ENCODE measurements at regions not wholly inside any gene's neighbourhood (a gene's known extent, or its start where the extent isn't known, plus 50 kb on each side); places are given as distances from the start of the nearest gene placed in this dataset.

GRCh38 chr17:70922268-70922667 lies 752.9 kb downstream of the KCNJ2 start:
- H2BK5ac ChIP-seq (ENCODE audit: low read depth, low read length, poor library complexity): no peak overlapping the region
- H2BK120ac ChIP-seq (ENCODE audit: insufficient read depth, low read length, poor library complexity): no peak overlapping the region
- no peak overlapping the region for H4K91ac ChIP-seq (ENCODE audit: low read depth, low read length)
- no peak overlapping the region for H2AFZ ChIP-seq (ENCODE audit: insufficient read depth, low read length, poor library complexity)
- H3K9ac ChIP-seq (ENCODE audit: low read length): no peak overlapping the region
- no peak overlapping the region for H3K14ac ChIP-seq (ENCODE audit: low read length)
- no peak overlapping the region for H4K12ac ChIP-seq (ENCODE audit: low read depth, low read length)
- no peaks in the 10 kb centered on the region for H3K27me3 ChIP-seq (ENCODE audit: insufficient read depth, low read length)
- H3K79me2 ChIP-seq (ENCODE audit: control insufficient read depth, insufficient read depth, low read length, poor library complexity): no peaks in the 10 kb centered on the region
- H3K18ac ChIP-seq (ENCODE audit: low read length): no peak overlapping the region
- H3K23ac ChIP-seq (ENCODE audit: low read length): no peak overlapping the region
- no peaks in the 10 kb centered on the region for H3K4me1 ChIP-seq (ENCODE audit: control insufficient read depth in 1 of 2, insufficient read depth in 2 of 2, low read length in 2 of 2)
- no peak overlapping the region for H3K4ac ChIP-seq (ENCODE audit: low read depth, low read length)
- no peak overlapping the region for H3K27ac ChIP-seq (ENCODE audit: low read depth, low read length)
- no peak overlapping the region for H3K4me2 ChIP-seq (ENCODE audit: low read length)
- peaks cover 6% of the 10 kb centered on the region for H3K9me3 ChIP-seq (ENCODE audit: insufficient read depth, low read depth, low read length)
- no CpG with 5 or more reads among the region's 2 CpGs for WGBS (ENCODE audit: extremely low coverage, insufficient coverage, insufficient read length)
- no peak for DNase-seq
- H2AK5ac ChIP-seq (ENCODE audit: low read length): no peak overlapping the region
- no peak overlapping the region for H3K4me3 ChIP-seq (ENCODE audit: low read depth, low read length)
- H4K8ac ChIP-seq (ENCODE audit: low read depth, low read length): no peak overlapping the region
- no peak overlapping the region for H2BK12ac ChIP-seq (ENCODE audit: low read length)
- no peaks in the 10 kb centered on the region for H3K36me3 ChIP-seq (ENCODE audit: control insufficient read depth in 1 of 2, insufficient read depth in 2 of 2, low read length in 2 of 2)
- no peaks in the 10 kb centered on the region for H3K79me1 ChIP-seq (ENCODE audit: low read length)

- no peak overlapping the region for H4K8ac ChIP-seq (ENCODE audit: low read depth, low read length)
- no peak overlapping the region for H4K12ac ChIP-seq (ENCODE audit: low read depth, low read length)
- no peaks in the 10 kb centered on the region for H3K36me3 ChIP-seq (ENCODE audit: control insufficient read depth in 1 of 2, insufficient read depth in 2 of 2, low read length in 2 of 2)
- no peak overlapping the region for H2BK5ac ChIP-seq (ENCODE audit: low read depth, low read length, poor library complexity)
- H3K79me1 ChIP-seq (ENCODE audit: low read length): no peaks in the 10 kb centered on the region
- H2BK12ac ChIP-seq (ENCODE audit: low read length): no peak overlapping the region
- H3K27me3 ChIP-seq (ENCODE audit: insufficient read depth, low read length): no peaks in the 10 kb centered on the region
- H3K9me3 ChIP-seq (ENCODE audit: insufficient read depth, low read depth, low read length): peaks cover under 1% of the 10 kb centered on the region
- no peak overlapping the region for H3K23ac ChIP-seq (ENCODE audit: low read length)
- DNase-seq: no peak
- no CpG with 5 or more reads among the region's 4 CpGs for WGBS (ENCODE audit: extremely low coverage, insufficient coverage, insufficient read length)
- no peak overlapping the region for H3K4me2 ChIP-seq (ENCODE audit: low read length)
- H3K4ac ChIP-seq (ENCODE audit: low read depth, low read length): no peak overlapping the region
- no peak overlapping the region for H2AFZ ChIP-seq (ENCODE audit: insufficient read depth, low read length, poor library complexity)
- H3K27ac ChIP-seq (ENCODE audit: low read depth, low read length): no peak overlapping the region
- no peak overlapping the region for H3K9ac ChIP-seq (ENCODE audit: low read length)
- H3K18ac ChIP-seq (ENCODE audit: low read length): no peak overlapping the region
- H3K4me1 ChIP-seq (ENCODE audit: control insufficient read depth in 1 of 2, insufficient read depth in 2 of 2, low read length in 2 of 2): no peaks in the 10 kb centered on the region
- no peak overlapping the region for H3K4me3 ChIP-seq (ENCODE audit: low read depth, low read length)
- H3K79me2 ChIP-seq (ENCODE audit: control insufficient read depth, insufficient read depth, low read length, poor library complexity): no peaks in the 10 kb centered on the region
- no peak overlapping the region for H2BK120ac ChIP-seq (ENCODE audit: insufficient read depth, low read length, poor library complexity)
- H2AK5ac ChIP-seq (ENCODE audit: low read length): no peak overlapping the region
- no peak overlapping the region for H3K14ac ChIP-seq (ENCODE audit: low read length)
- H4K91ac ChIP-seq (ENCODE audit: low read depth, low read length): no peak overlapping the region
Observed at GRCh38 chr17:70924776-70925175, 755.4 kb downstream of the KCNJ2 start.

- H3K9me3 ChIP-seq (ENCODE audit: insufficient read depth, low read depth, low read length): no peaks in the 10 kb centered on the region
- no peak overlapping the region for H2BK120ac ChIP-seq (ENCODE audit: insufficient read depth, low read length, poor library complexity)
- no peaks in the 10 kb centered on the region for H3K4me1 ChIP-seq (ENCODE audit: control insufficient read depth in 1 of 2, insufficient read depth in 2 of 2, low read length in 2 of 2)
- no peak overlapping the region for H2AFZ ChIP-seq (ENCODE audit: insufficient read depth, low read length, poor library complexity)
- H3K14ac ChIP-seq (ENCODE audit: low read length): no peak overlapping the region
- H3K79me2 ChIP-seq (ENCODE audit: control insufficient read depth, insufficient read depth, low read length, poor library complexity): no peaks in the 10 kb centered on the region
- H2BK5ac ChIP-seq (ENCODE audit: low read depth, low read length, poor library complexity): no peak overlapping the region
- H3K27me3 ChIP-seq (ENCODE audit: insufficient read depth, low read length): no peaks in the 10 kb centered on the region
- H4K8ac ChIP-seq (ENCODE audit: low read depth, low read length): no peak overlapping the region
- no peak overlapping the region for H3K9ac ChIP-seq (ENCODE audit: low read length)
- no peak overlapping the region for H3K27ac ChIP-seq (ENCODE audit: low read depth, low read length)
- no peak overlapping the region for H3K4me3 ChIP-seq (ENCODE audit: low read depth, low read length)
- H3K23ac ChIP-seq (ENCODE audit: low read length): no peak overlapping the region
- no peaks in the 10 kb centered on the region for H3K36me3 ChIP-seq (ENCODE audit: control insufficient read depth in 1 of 2, insufficient read depth in 2 of 2, low read length in 2 of 2)
- H3K18ac ChIP-seq (ENCODE audit: low read length): no peak overlapping the region
- WGBS (ENCODE audit: extremely low coverage, insufficient coverage, insufficient read length): no CpG with 5 or more reads among the region's 2 CpGs
- H3K4ac ChIP-seq (ENCODE audit: low read depth, low read length): no peak overlapping the region
- no peak for DNase-seq
- no peak overlapping the region for H2AK5ac ChIP-seq (ENCODE audit: low read length)
- H2BK12ac ChIP-seq (ENCODE audit: low read length): no peak overlapping the region
- no peak overlapping the region for H4K91ac ChIP-seq (ENCODE audit: low read depth, low read length)
- no peak overlapping the region for H4K12ac ChIP-seq (ENCODE audit: low read depth, low read length)
- H3K79me1 ChIP-seq (ENCODE audit: low read length): no peaks in the 10 kb centered on the region
- no peak overlapping the region for H3K4me2 ChIP-seq (ENCODE audit: low read length)
Observed at GRCh38 chr17:70929226-70929625, 759.9 kb downstream of the KCNJ2 start.

- H3K14ac ChIP-seq (ENCODE audit: low read length): no peak overlapping the region
- H2BK120ac ChIP-seq (ENCODE audit: insufficient read depth, low read length, poor library complexity): no peak overlapping the region
- H2BK5ac ChIP-seq (ENCODE audit: low read depth, low read length, poor library complexity): no peak overlapping the region
- no peak overlapping the region for H3K4me2 ChIP-seq (ENCODE audit: low read length)
- no peak overlapping the region for H4K8ac ChIP-seq (ENCODE audit: low read depth, low read length)
- H4K12ac ChIP-seq (ENCODE audit: low read depth, low read length): no peak overlapping the region
- no peak overlapping the region for H2BK12ac ChIP-seq (ENCODE audit: low read length)
- no peak overlapping the region for H4K91ac ChIP-seq (ENCODE audit: low read depth, low read length)
- no peaks in the 10 kb centered on the region for H3K4me1 ChIP-seq (ENCODE audit: control insufficient read depth in 1 of 2, insufficient read depth in 2 of 2, low read length in 2 of 2)
- WGBS (ENCODE audit: extremely low coverage, insufficient coverage, insufficient read length): no CpG with 5 or more reads among the region's 3 CpGs
- H3K4me3 ChIP-seq (ENCODE audit: low read depth, low read length): no peak overlapping the region
- H3K27ac ChIP-seq (ENCODE audit: low read depth, low read length): no peak overlapping the region
- no peaks in the 10 kb centered on the region for H3K36me3 ChIP-seq (ENCODE audit: control insufficient read depth in 1 of 2, insufficient read depth in 2 of 2, low read length in 2 of 2)
- no peak for DNase-seq
- no peak overlapping the region for H3K4ac ChIP-seq (ENCODE audit: low read depth, low read length)
- no peak overlapping the region for H3K23ac ChIP-seq (ENCODE audit: low read length)
- no peaks in the 10 kb centered on the region for H3K79me2 ChIP-seq (ENCODE audit: control insufficient read depth, insufficient read depth, low read length, poor library complexity)
- no peaks in the 10 kb centered on the region for H3K9me3 ChIP-seq (ENCODE audit: insufficient read depth, low read depth, low read length)
- no peak overlapping the region for H2AK5ac ChIP-seq (ENCODE audit: low read length)
- no peak overlapping the region for H2AFZ ChIP-seq (ENCODE audit: insufficient read depth, low read length, poor library complexity)
- H3K18ac ChIP-seq (ENCODE audit: low read length): no peak overlapping the region
- H3K79me1 ChIP-seq (ENCODE audit: low read length): no peaks in the 10 kb centered on the region
- no peak overlapping the region for H3K9ac ChIP-seq (ENCODE audit: low read length)
- no peaks in the 10 kb centered on the region for H3K27me3 ChIP-seq (ENCODE audit: insufficient read depth, low read length)
Observed at GRCh38 chr17:70934231-70934630, 764.9 kb downstream of the KCNJ2 start.
